OCI-LY7 (cell line): ENCODE measurements at regions not wholly inside any gene's neighbourhood (a gene's known extent, or its start where the extent isn't known, plus 50 kb on each side); places are given as distances from the start of the nearest gene placed in this dataset.

Experiments
- BruUV-seq: library from RNA; stranded (reverse); fragments of 400-500 nt; replicated peaks from 2 replicates; lab custom pipeline; 2021; lab: Mats Ljungman, UMichigan
- CTCF ChIA-PET: fragments of 300-600 bp; sonication (Branson Sonifier 250); formaldehyde crosslinking; loops from one replicate; lab custom pipeline; 2022; ENCODE audit warnings: antibody characterized with exemption; ENCODE audit not compliant: unreplicated experiment; lab: Charles Lee
- POLR2A ChIA-PET: fragments of 300-600 bp; sonication (Branson Sonifier 250); formaldehyde crosslinking; loops from one replicate; lab custom pipeline; 2022; ENCODE audit warnings: antibody characterized with exemption; lab: Charles Lee
- DNase-seq: peaks from one replicate; pipeline ENCODE4 v3.0.0-alpha.2; 2015; ENCODE audit warnings: low spot score
- H2AFZ ChIP-seq: fragments of 200-600 bp; sonication (generic), shearing (Covaris generic); 2 replicates; pipeline ENCODE4 v1.6.1; 2014; ENCODE audit warnings: mild to moderate bottlenecking, antibody characterized with exemption, low read length, moderate library complexity
- H3K27ac ChIP-seq: fragments of 200-600 bp; sonication (generic); 2 replicates; pipeline ENCODE4 v1.5.1; 2014; ENCODE audit warnings: mixed run types, low read depth, mild to moderate bottlenecking, moderate library complexity, low read length, inconsistent platforms; ENCODE audit not compliant: poor library complexity, severe bottlenecking
- H3K36me3 ChIP-seq: fragments of 200-600 bp; sonication (generic); 2 replicates; pipeline ENCODE4 v1.6.1; 2014; ENCODE audit warnings: mild to moderate bottlenecking, antibody characterized with exemption, low read length, moderate library complexity, mixed read lengths; ENCODE audit not compliant: insufficient read depth
- H3K4me1 ChIP-seq: fragments of 200-600 bp; sonication (generic); 2 replicates; pipeline ENCODE4 v1.5.1; 2014; ENCODE audit warnings: mild to moderate bottlenecking, low read length; ENCODE audit not compliant: insufficient read depth, poor library complexity, severe bottlenecking
- H3K4me2 ChIP-seq: fragments of 200-600 bp; sonication (generic); 2 replicates; pipeline ENCODE4 v1.6.1; 2014; ENCODE audit warnings: mild to moderate bottlenecking, low read length
- H3K4me3 ChIP-seq: fragments of 200-600 bp; sonication (generic); 2 replicates; pipeline ENCODE4 v1.5.1; 2014; ENCODE audit warnings: mild to moderate bottlenecking, low read depth, low read length; ENCODE audit not compliant: poor library complexity, severe bottlenecking
- H3K79me2 ChIP-seq: fragments of 200-600 bp; sonication (generic); 2 replicates; pipeline ENCODE4 v1.6.1; 2016; ENCODE audit warnings: low read depth, mild to moderate bottlenecking, low read length, moderate library complexity, mixed read lengths; ENCODE audit not compliant: insufficient read depth
- H3K9me2 ChIP-seq: fragments of 200-600 bp; sonication (generic); 2 replicates; pipeline ENCODE4 v1.6.1; 2016; ENCODE audit warnings: mild to moderate bottlenecking, low read length, mixed read lengths; ENCODE audit not compliant: insufficient read depth
- H3K9me3 ChIP-seq: fragments of 200-600 bp; sonication (generic); 2 replicates; pipeline ENCODE4 v1.6.1; 2014; ENCODE audit warnings: mild to moderate bottlenecking, mixed run types, low read length, mixed read lengths
- H4K20me1 ChIP-seq: fragments of 200-600 bp; sonication (generic); 2 replicates; pipeline ENCODE4 v1.6.1; 2014; ENCODE audit warnings: mild to moderate bottlenecking, antibody characterized with exemption, low read length, moderate library complexity, mixed read lengths; ENCODE audit not compliant: insufficient read depth
- EZH2phosphoT487 ChIP-seq: fragments of 200-600 bp; sonication (generic); IDR thresholded peaks from 2 replicates; pipeline ENCODE4 v1.6.1; 2018; ENCODE audit warnings: low read depth, borderline replicate concordance, mild to moderate bottlenecking, mixed run types, antibody characterized with exemption, low read length, moderate library complexity, mixed read lengths
- intact Hi-C: fragments of 100-400 bp; cut with micrococcal nuclease; formaldehyde crosslinking; loops from one replicate; pipeline ENCODE4 v1.10.0; 2022; ENCODE audit not compliant: unreplicated experiment
- TF ChIP-seq, protein P1 (sequence below): fragments of 200-600 bp; sonication (generic); conservative IDR thresholded peaks from 2 replicates; pipeline ENCODE4 v1.5.1; 2014; ENCODE audit warnings: mild to moderate bottlenecking, antibody characterized with exemption, low read length, moderate library complexity, mixed read lengths

GRCh38 chr15:35690698-35691116 lies 144.7 kb upstream of the DPH6 start:
- no peaks in the 10 kb centered on the region for H3K79me2 ChIP-seq
- TF ChIP-seq EZH2phosphoT487, result no peak
- TF ChIP-seq, protein P1, sequence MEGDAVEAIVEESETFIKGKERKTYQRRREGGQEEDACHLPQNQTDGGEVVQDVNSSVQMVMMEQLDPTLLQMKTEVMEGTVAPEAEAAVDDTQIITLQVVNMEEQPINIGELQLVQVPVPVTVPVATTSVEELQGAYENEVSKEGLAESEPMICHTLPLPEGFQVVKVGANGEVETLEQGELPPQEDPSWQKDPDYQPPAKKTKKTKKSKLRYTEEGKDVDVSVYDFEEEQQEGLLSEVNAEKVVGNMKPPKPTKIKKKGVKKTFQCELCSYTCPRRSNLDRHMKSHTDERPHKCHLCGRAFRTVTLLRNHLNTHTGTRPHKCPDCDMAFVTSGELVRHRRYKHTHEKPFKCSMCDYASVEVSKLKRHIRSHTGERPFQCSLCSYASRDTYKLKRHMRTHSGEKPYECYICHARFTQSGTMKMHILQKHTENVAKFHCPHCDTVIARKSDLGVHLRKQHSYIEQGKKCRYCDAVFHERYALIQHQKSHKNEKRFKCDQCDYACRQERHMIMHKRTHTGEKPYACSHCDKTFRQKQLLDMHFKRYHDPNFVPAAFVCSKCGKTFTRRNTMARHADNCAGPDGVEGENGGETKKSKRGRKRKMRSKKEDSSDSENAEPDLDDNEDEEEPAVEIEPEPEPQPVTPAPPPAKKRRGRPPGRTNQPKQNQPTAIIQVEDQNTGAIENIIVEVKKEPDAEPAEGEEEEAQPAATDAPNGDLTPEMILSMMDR, result no peak
- intact Hi-C loops, result no loop called here
- H3K36me3 ChIP-seq, result no peaks in the 10 kb centered on the region
- no peaks in the 10 kb centered on the region for H3K9me2 ChIP-seq
- no peaks in the 10 kb centered on the region for H3K9me3 ChIP-seq
- DNase-seq, result no peak
- no peak overlapping the region for H2AFZ ChIP-seq
- BruUV-seq, result no TSS peak
- ChIA-PET POLR2A (no interaction called here), CTCF (no interaction called here)
- no peaks in the 10 kb centered on the region for H3K4me1 ChIP-seq
- H3K4me3 ChIP-seq, result no peak overlapping the region
- H4K20me1 ChIP-seq, result no peaks in the 10 kb centered on the region
- no peak overlapping the region for H3K27ac ChIP-seq
- no peak overlapping the region for H3K4me2 ChIP-seq

DNA sequence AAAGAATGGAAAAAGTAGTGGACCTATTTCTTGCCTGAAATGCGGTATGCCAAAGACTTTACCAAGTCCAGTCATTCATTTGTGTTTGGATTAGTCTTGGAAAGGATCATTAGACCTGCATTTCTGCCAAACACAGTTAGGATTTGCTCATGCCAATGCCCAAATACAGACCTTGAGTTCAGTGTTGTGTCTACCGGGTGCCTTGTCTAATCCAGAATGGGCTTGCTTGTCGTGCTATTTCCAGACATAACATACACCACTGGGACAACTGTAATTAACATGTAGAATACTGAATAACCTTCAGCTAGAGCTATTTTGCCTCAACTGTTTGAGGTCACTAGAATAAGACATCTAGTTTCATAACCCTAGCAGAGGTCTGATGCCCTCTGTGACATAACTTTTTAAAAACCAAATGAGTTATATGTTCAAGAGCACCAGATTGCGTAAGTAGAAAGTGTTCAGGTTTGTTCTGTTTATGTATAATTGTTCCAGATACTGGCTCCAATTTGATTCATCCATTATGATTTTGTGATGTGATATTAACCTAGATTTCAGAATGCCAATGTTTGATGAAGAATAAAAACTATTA lies 145.3 kb upstream of the DPH6 start:
- H2AFZ ChIP-seq, result no peak overlapping the region
- BruUV-seq, result no TSS peak

More for the DNA sequence above, 145.3 kb upstream of the DPH6 start:
- H3K27ac ChIP-seq, result no peak overlapping the region
- intact Hi-C loops, result no loop called here
- CTCF ChIA-PET, result no interaction called here
- H3K9me2 ChIP-seq, result no peaks in the 10 kb centered on the region
- H3K4me1 ChIP-seq, result no peaks in the 10 kb centered on the region
- no peak for DNase-seq
- POLR2A ChIA-PET, result no interaction called here
- H3K79me2 ChIP-seq, result no peaks in the 10 kb centered on the region
- no peaks in the 10 kb centered on the region for H4K20me1 ChIP-seq
- no peak overlapping the region for H3K4me2 ChIP-seq
- H3K36me3 ChIP-seq, result no peaks in the 10 kb centered on the region
- TF ChIP-seq, protein P1, result no peak
- no peak for TF ChIP-seq EZH2phosphoT487
- no peak overlapping the region for H3K4me3 ChIP-seq
- H3K9me3 ChIP-seq, result no peaks in the 10 kb centered on the region
